ENCODE measurements at regions not wholly inside any gene's neighbourhood (a gene's known extent, or its start where the extent isn't known, plus 50 kb on each side); places are given as distances from the start of the nearest gene placed in this dataset.

DNA sequence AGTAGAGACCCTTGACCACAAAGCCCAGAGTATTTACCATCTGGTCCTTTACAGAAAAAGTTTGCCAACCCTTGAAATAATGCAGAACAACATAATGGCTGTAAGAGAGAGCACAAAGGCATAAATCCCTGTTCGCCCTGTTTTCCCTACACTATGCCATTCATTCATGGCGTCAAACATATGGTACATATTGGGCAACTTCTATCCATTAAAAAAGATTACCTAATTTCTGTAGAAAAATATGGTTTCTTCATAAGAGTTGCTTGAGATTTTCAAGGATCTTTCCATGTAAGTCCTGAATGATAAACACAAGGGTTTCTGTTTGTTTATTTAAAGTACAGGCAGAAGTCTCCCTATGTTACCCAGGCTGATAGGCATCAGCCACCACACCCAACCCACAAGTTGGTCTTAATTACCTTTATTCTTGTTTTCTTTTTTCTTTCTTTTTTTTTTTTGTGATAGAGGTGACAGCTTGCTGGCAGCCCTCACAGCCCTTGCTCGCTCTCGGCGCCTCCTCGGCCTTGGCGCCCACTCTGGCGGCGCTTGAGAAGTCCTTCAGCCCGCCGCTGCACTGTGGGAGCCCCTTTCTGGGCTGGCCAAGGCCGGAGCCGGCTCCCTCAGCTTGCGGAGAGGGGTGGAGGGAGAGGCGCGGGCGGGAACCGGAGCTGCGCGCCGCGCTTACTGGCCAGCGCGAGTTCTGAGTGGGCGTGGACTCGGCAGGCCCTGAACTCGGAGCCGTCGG, 68.3 kb upstream of the NR5A2 start:
- no peak for DNase-seq (ENCODE audit: low read depth)

DNA sequence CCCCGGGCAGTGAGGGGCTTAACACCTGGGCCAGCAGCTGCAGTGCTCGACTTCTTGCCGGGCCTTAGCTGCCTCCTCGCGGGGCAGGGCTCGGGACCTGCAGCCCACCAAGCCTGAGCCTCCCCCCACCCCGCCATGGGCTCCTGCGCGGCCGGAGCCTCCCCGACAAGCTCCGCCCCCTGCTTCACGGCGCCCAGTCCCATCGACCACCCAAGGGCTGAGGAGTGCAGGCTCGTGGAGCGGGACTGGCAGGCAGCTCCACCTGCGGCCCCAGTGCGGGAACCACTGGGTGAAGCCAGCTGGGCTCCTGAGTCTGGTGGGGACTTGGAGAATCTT, 67.8 kb upstream of the NR5A2 start:
- no peak for DNase-seq (ENCODE audit: low read depth)

DNA sequence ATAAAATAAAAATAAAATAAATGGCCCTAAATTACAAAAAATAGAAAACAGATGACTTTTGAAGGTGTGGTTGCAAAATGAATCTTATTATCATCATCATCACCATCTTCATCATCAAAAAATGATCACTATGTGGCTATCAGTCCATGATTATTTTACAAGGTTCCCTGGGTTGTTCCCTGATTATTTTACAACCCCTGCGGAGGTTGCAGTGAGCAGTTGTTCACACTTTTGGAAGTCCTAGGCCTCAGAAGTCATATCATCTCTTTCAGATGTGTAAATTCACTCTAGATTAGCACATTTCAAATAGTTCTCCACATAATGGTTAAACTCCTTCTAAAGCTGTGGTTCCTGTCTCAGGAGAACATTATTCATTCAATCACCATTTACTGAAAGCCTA, 57.4 kb upstream of the NR5A2 start:
- DNase-seq (ENCODE audit: low read depth) = no peak

DNA sequence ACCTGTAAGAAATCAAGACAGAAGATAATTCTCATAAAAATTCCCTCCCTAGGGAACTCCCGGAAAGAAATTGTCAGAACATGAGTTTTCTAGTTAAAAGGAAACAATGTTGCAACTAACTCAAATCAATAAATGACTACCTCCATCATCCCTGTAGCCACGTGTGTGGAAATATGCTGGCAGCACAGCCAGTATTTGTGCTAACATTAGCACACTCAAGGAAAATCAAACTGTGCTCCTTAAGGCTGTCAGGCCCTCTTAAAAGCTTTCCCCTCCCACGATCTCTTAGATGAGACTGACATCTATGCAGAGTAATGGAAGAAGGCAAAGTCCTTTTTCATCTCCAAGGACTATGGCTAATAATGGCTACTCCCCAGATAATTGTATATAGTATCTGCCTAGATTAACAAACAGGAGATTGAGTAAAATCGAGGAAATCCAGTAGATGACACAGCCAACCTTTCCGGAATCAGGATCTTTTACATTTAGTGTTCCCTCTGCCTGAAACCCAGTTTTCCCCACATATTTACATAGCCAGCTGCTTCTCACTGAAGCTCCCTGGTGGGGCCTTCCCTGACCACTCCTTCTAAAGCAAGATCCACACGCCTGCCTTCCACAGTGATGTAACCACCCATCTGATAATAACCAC, 50.9 kb upstream of the NR5A2 start:
- no peak for DNase-seq (ENCODE audit: low read depth)

All from Daoy (cell line).